HEK293 (cell line): ENCODE measurements at regions not wholly inside any gene's neighbourhood (a gene's known extent, or its start where the extent isn't known, plus 50 kb on each side); places are given as distances from the start of the nearest gene placed in this dataset.

Experiments
- KLF10 ChIP-seq: fragments of 450-650 bp; IDR thresholded peaks from 2 replicates; pipeline ENCODE4 v1.5.1; 2018; ENCODE audit warnings: missing biosample characterization, mild to moderate bottlenecking, missing genetic modification characterization
- KLF16 ChIP-seq: fragments of 450-650 bp; formaldehyde crosslinking; IDR thresholded peaks from 2 replicates; pipeline ENCODE4 v1.5.1; 2017; ENCODE audit warnings: missing biosample characterization, missing genetic modification characterization
- PRDM1 ChIP-seq: fragments of 450-650 bp; formaldehyde crosslinking; IDR thresholded peaks from 2 replicates; pipeline ENCODE4; 2016; ENCODE audit warnings: missing biosample characterization, missing genetic modification characterization
- YY1 ChIP-seq: fragments of 450-650 bp; formaldehyde crosslinking; IDR thresholded peaks from 2 replicates; pipeline ENCODE4 v1.5.1; 2018; ENCODE audit warnings: missing biosample characterization, missing genetic modification characterization
- ZBTB11 ChIP-seq: fragments of 450-650 bp; formaldehyde crosslinking; conservative IDR thresholded peaks from 2 replicates; pipeline ENCODE4 v1.5.1; 2016; ENCODE audit warnings: low read depth, missing biosample characterization, missing genetic modification characterization
- ZFP3 ChIP-seq: fragments of 450-650 bp; formaldehyde crosslinking; IDR thresholded peaks from 2 replicates; pipeline ENCODE4 v1.5.1; 2016; ENCODE audit warnings: low read depth, missing biosample characterization, missing genetic modification characterization
- ZIC2 ChIP-seq: fragments of 450-650 bp; formaldehyde crosslinking; IDR thresholded peaks from 2 replicates; pipeline ENCODE4 v1.5.1; 2016; ENCODE audit warnings: missing biosample characterization, missing genetic modification characterization
- TF ChIP-seq, protein P1 (sequence below): fragments of 450-650 bp; formaldehyde crosslinking; IDR thresholded peaks from 2 replicates; pipeline ENCODE4 v1.5.1; 2016; ENCODE audit warnings: missing biosample characterization, missing genetic modification characterization

GRCh38 chr2:9150568-9150900 lies 56.1 kb upstream of the ASAP2 start:
- no peak for TF ChIP-seq ZIC2 (tag by site-specific recombination)
- TF ChIP-seq KLF16, result no peak
- no peak for TF ChIP-seq YY1 (tag by site-specific recombination)
- TF ChIP-seq PRDM1 (tag by site-specific recombination), result no peak
- no peak for TF ChIP-seq ZBTB11 (tag by site-specific recombination)
- TF ChIP-seq, protein P1, sequence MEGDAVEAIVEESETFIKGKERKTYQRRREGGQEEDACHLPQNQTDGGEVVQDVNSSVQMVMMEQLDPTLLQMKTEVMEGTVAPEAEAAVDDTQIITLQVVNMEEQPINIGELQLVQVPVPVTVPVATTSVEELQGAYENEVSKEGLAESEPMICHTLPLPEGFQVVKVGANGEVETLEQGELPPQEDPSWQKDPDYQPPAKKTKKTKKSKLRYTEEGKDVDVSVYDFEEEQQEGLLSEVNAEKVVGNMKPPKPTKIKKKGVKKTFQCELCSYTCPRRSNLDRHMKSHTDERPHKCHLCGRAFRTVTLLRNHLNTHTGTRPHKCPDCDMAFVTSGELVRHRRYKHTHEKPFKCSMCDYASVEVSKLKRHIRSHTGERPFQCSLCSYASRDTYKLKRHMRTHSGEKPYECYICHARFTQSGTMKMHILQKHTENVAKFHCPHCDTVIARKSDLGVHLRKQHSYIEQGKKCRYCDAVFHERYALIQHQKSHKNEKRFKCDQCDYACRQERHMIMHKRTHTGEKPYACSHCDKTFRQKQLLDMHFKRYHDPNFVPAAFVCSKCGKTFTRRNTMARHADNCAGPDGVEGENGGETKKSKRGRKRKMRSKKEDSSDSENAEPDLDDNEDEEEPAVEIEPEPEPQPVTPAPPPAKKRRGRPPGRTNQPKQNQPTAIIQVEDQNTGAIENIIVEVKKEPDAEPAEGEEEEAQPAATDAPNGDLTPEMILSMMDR, result no peak
- TF ChIP-seq KLF10 (tag by site-specific recombination), result no peak
- no peak for TF ChIP-seq ZFP3 (tag by site-specific recombination)
